ENCODE measurements at regions not wholly inside any gene's neighbourhood (a gene's known extent, or its start where the extent isn't known, plus 50 kb on each side); places are given as distances from the start of the nearest gene placed in this dataset.

- ChIA-PET CTCF (no interaction called here), POLR2A (no interaction called here)
- DNase-seq (ENCODE audit: extremely low spot score): no peak
- no peak for TF ChIP-seq FOXK2 (IDR thresholded peaks at IDR 0.05)
- TF ChIP-seq ZNF384 (IDR thresholded peaks at IDR 0.05): no peak
- no peak for TF ChIP-seq SUZ12 (IDR thresholded peaks at IDR 0.05)
- no peak for TF ChIP-seq ELF4 (IDR thresholded peaks at IDR 0.05)
- no peak for TF ChIP-seq TARDBP (IDR thresholded peaks at IDR 0.05)
- TF ChIP-seq L3MBTL2 (conservative IDR thresholded peaks at IDR 0.05): no peak
- TF ChIP-seq NFRKB (IDR thresholded peaks at IDR 0.05): no peak
- TF ChIP-seq BHLHE40 (IDR thresholded peaks at IDR 0.05; ENCODE audit: borderline replicate concordance): no peak
Observed at GRCh38 chr7:18206331-18206730, 178.7 kb upstream of the PRPS1L1 start.

GRCh38 chr7:18208921-18209320 lies 181.3 kb upstream of the PRPS1L1 start:
- CTCF ChIA-PET: no interaction called here
- no peak for TF ChIP-seq L3MBTL2 (conservative IDR thresholded peaks at IDR 0.05)
- no peak for TF ChIP-seq FOXK2 (IDR thresholded peaks at IDR 0.05)
- no peak for TF ChIP-seq NFRKB (IDR thresholded peaks at IDR 0.05)
- TF ChIP-seq PKNOX1 (IDR thresholded peaks at IDR 0.05): no peak
- TF ChIP-seq BHLHE40 (IDR thresholded peaks at IDR 0.05; ENCODE audit: borderline replicate concordance): no peak
- TF ChIP-seq FOXA1 (IDR thresholded peaks at IDR 0.05): no peak
- DNase-seq (ENCODE audit: extremely low spot score): no peak
- POLR2A ChIA-PET: no interaction called here

- DNase-seq (ENCODE audit: extremely low spot score): no peak
- CTCF ChIA-PET: no interaction called here
- POLR2A ChIA-PET: no interaction called here
- TF ChIP-seq FOXM1 (IDR thresholded peaks at IDR 0.05; ENCODE audit: borderline replicate concordance) (no peak), TARDBP (IDR thresholded peaks at IDR 0.05) (no peak), LEF1 (IDR thresholded peaks at IDR 0.05; ENCODE audit: borderline replicate concordance) (no peak), ZNF384 (IDR thresholded peaks at IDR 0.05) (no peak), ELF4 (IDR thresholded peaks at IDR 0.05) (no peak), CTBP1 (IDR thresholded peaks at IDR 0.05; ENCODE audit: borderline replicate concordance) (no peak), SP1 (IDR thresholded peaks at IDR 0.05) (no peak), NFRKB (IDR thresholded peaks at IDR 0.05) (no peak), L3MBTL2 (conservative IDR thresholded peaks at IDR 0.05) (no peak), ARNT (IDR thresholded peaks at IDR 0.05) (no peak)
Observed at GRCh38 chr7:18210377-18210776, 182.7 kb upstream of the PRPS1L1 start.

- TF ChIP-seq NFRKB (IDR thresholded peaks at IDR 0.05): no peak
- TF ChIP-seq CTBP1 (IDR thresholded peaks at IDR 0.05; ENCODE audit: borderline replicate concordance): no peak
- TF ChIP-seq FOXA1 (IDR thresholded peaks at IDR 0.05): no peak
- TF ChIP-seq SP1 (IDR thresholded peaks at IDR 0.05): no peak
- no peak for TF ChIP-seq ARNT (IDR thresholded peaks at IDR 0.05)
- no peak for TF ChIP-seq HDGF (IDR thresholded peaks at IDR 0.05; ENCODE audit: borderline replicate concordance)
- no peak for TF ChIP-seq ZNF384 (IDR thresholded peaks at IDR 0.05)
- TF ChIP-seq PKNOX1 (IDR thresholded peaks at IDR 0.05): no peak
- TF ChIP-seq TARDBP (IDR thresholded peaks at IDR 0.05): no peak
- no peak for TF ChIP-seq ELF4 (IDR thresholded peaks at IDR 0.05)
- no peak for TF ChIP-seq FOXM1 (IDR thresholded peaks at IDR 0.05; ENCODE audit: borderline replicate concordance)
- no peak for TF ChIP-seq SUZ12 (IDR thresholded peaks at IDR 0.05)
- no peak for TF ChIP-seq BHLHE40 (IDR thresholded peaks at IDR 0.05; ENCODE audit: borderline replicate concordance)
- CTCF ChIA-PET: no interaction called here
- POLR2A ChIA-PET: no interaction called here
- no peak for DNase-seq (ENCODE audit: extremely low spot score)
Observed at GRCh38 chr7:18210788-18211187, 183.1 kb upstream of the PRPS1L1 start.

- CTCF ChIA-PET: no interaction called here
- no peak for DNase-seq (ENCODE audit: extremely low spot score)
- POLR2A ChIA-PET: no interaction called here
- TF ChIP-seq PKNOX1 (IDR thresholded peaks at IDR 0.05) (no peak), ELF4 (IDR thresholded peaks at IDR 0.05) (no peak), L3MBTL2 (conservative IDR thresholded peaks at IDR 0.05) (no peak), SP1 (IDR thresholded peaks at IDR 0.05) (no peak), FOXK2 (IDR thresholded peaks at IDR 0.05) (no peak), SUZ12 (IDR thresholded peaks at IDR 0.05) (no peak), BHLHE40 (IDR thresholded peaks at IDR 0.05; ENCODE audit: borderline replicate concordance) (no peak), LEF1 (IDR thresholded peaks at IDR 0.05; ENCODE audit: borderline replicate concordance) (no peak), ZNF384 (IDR thresholded peaks at IDR 0.05) (no peak), NFRKB (IDR thresholded peaks at IDR 0.05) (no peak), FOXM1 (IDR thresholded peaks at IDR 0.05; ENCODE audit: borderline replicate concordance) (no peak), HDGF (IDR thresholded peaks at IDR 0.05; ENCODE audit: borderline replicate concordance) (no peak), ARNT (IDR thresholded peaks at IDR 0.05) (no peak), FOXA1 (IDR thresholded peaks at IDR 0.05) (no peak), TARDBP (IDR thresholded peaks at IDR 0.05) (no peak), CTBP1 (IDR thresholded peaks at IDR 0.05; ENCODE audit: borderline replicate concordance) (no peak)
Observed at GRCh38 chr7:18212308-18212707, 184.7 kb upstream of the PRPS1L1 start.

GRCh38 chr7:18212758-18213157 lies 185.1 kb upstream of the PRPS1L1 start:
- CTCF ChIA-PET: no interaction called here
- POLR2A ChIA-PET: no interaction called here

More at GRCh38 chr7:18212758-18213157, 185.1 kb upstream of the PRPS1L1 start:
- no peak for TF ChIP-seq LEF1 (IDR thresholded peaks at IDR 0.05; ENCODE audit: borderline replicate concordance)
- no peak for TF ChIP-seq NFRKB (IDR thresholded peaks at IDR 0.05)
- TF ChIP-seq PKNOX1 (IDR thresholded peaks at IDR 0.05): no peak
- TF ChIP-seq ZNF384 (IDR thresholded peaks at IDR 0.05): no peak
- TF ChIP-seq L3MBTL2 (conservative IDR thresholded peaks at IDR 0.05): no peak
- TF ChIP-seq ELF4 (IDR thresholded peaks at IDR 0.05): no peak
- TF ChIP-seq SUZ12 (IDR thresholded peaks at IDR 0.05): no peak
- no peak for TF ChIP-seq TARDBP (IDR thresholded peaks at IDR 0.05)
- no peak for TF ChIP-seq HDGF (IDR thresholded peaks at IDR 0.05; ENCODE audit: borderline replicate concordance)
- no peak for DNase-seq (ENCODE audit: extremely low spot score)
